COLO668 (cell line): ENCODE measurements at regions not wholly inside any gene's neighbourhood (a gene's known extent, or its start where the extent isn't known, plus 50 kb on each side); places are given as distances from the start of the nearest gene placed in this dataset.

Source experiments
- DNase-seq: peaks from one replicate; lab custom pipeline; 2025; ENCODE audit not compliant: unreplicated experiment; lab: John Stamatoyannopoulos, UW

GRCh38 chr19:29371251-29372090 is 154.3 kb upstream of the VSTM2B start:
- no peak for DNase-seq

- DNase-seq, result no peak
These were observed 153.7 kb upstream of the VSTM2B start for GRCh38 chr19:29372091-29372415.

- DNase-seq, result no peak
These were observed 153.3 kb upstream of the VSTM2B start for GRCh38 chr19:29372461-29372860.

- no peak for DNase-seq
These were observed 152.6 kb upstream of the VSTM2B start for GRCh38 chr19:29372921-29373797.

- no peak for DNase-seq
These were observed 150.2 kb upstream of the VSTM2B start for GRCh38 chr19:29375429-29376119.

- no peak for DNase-seq
These were observed 148.9 kb upstream of the VSTM2B start for GRCh38 chr19:29376855-29377354.

- DNase-seq, result no peak
These were observed 147.7 kb upstream of the VSTM2B start for GRCh38 chr19:29378126-29378525.

- no peak for DNase-seq
These were observed 147.2 kb upstream of the VSTM2B start for GRCh38 chr19:29378543-29379080.

GRCh38 chr19:29379257-29380021 is 146.4 kb upstream of the VSTM2B start:
- DNase-seq, result no peak

GRCh38 chr19:29380581-29380980 is 145.2 kb upstream of the VSTM2B start:
- DNase-seq, result no peak

- no peak for DNase-seq
These were observed 144.2 kb upstream of the VSTM2B start for GRCh38 chr19:29381353-29382203.

GRCh38 chr19:29383696-29384095 is 142.1 kb upstream of the VSTM2B start:
- no peak for DNase-seq

GRCh38 chr19:29384656-29385055 is 141.1 kb upstream of the VSTM2B start:
- no peak for DNase-seq

- DNase-seq, result no peak
These were observed 140.5 kb upstream of the VSTM2B start for GRCh38 chr19:29385191-29385795.

- DNase-seq, result no peak
These were observed 138.8 kb upstream of the VSTM2B start for GRCh38 chr19:29386970-29387369.

GRCh38 chr19:29387586-29387985 is 138.2 kb upstream of the VSTM2B start:
- DNase-seq, result no peak

GRCh38 chr19:29389495-29389894 is 136.3 kb upstream of the VSTM2B start:
- DNase-seq, result no peak

- DNase-seq, result no peak
These were observed 135.1 kb upstream of the VSTM2B start for GRCh38 chr19:29390742-29391141.

GRCh38 chr19:29393915-29394460 is 131.8 kb upstream of the VSTM2B start:
- DNase-seq, result no peak
